ENCODE measurements at regions not wholly inside any gene's neighbourhood (a gene's known extent, or its start where the extent isn't known, plus 50 kb on each side); places are given as distances from the start of the nearest gene placed in this dataset.

DNA sequence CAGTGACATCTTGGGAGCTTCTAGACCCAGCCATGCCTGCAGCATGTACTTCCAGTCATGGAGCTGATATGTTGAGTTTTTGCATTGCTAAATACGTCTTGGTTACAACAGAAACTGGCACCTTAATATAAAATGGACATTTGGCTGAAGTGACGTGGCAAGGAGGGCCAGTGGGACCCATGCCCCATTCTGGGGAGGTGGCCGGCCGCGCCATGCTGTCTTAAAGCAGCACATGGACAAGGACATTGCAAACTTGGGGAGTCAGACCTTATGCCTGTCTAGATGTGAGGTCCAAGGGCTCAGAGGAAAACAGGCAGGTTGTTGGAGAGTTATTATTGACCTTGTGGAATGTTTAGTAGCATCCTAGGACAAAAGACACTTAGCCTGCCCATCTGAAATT is 588.0 kb upstream of the CDH4 start:
- TF ChIP-seq, protein P1, sequence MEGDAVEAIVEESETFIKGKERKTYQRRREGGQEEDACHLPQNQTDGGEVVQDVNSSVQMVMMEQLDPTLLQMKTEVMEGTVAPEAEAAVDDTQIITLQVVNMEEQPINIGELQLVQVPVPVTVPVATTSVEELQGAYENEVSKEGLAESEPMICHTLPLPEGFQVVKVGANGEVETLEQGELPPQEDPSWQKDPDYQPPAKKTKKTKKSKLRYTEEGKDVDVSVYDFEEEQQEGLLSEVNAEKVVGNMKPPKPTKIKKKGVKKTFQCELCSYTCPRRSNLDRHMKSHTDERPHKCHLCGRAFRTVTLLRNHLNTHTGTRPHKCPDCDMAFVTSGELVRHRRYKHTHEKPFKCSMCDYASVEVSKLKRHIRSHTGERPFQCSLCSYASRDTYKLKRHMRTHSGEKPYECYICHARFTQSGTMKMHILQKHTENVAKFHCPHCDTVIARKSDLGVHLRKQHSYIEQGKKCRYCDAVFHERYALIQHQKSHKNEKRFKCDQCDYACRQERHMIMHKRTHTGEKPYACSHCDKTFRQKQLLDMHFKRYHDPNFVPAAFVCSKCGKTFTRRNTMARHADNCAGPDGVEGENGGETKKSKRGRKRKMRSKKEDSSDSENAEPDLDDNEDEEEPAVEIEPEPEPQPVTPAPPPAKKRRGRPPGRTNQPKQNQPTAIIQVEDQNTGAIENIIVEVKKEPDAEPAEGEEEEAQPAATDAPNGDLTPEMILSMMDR (conservative IDR thresholded peaks at IDR 0.05; ENCODE audit: low read length) = no peak
- no peak overlapping the region for H3K4me3 ChIP-seq (ENCODE audit: low read length)
- DNase-seq (ENCODE audit: low read depth) = no peak

DNA sequence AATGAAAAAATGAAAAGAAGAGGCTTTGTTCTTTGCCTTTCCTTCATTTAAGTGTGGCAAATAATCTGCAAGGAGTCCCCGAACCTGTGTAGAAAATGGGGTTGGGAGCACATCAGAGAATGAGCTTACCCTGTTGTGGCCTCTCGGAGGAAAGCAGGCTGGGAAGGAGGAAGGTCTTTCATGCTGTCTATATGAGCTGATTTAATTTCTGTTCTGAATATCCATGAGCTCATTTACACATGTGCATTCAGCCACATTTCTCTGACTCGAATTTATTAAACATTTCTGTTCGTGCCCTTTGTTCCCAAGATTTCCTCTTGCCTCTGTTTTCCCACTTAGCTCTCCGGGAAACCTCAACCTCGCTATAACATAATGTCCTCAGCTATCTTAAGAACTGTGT is 584.4 kb upstream of the CDH4 start:
- TF ChIP-seq, protein P1 (conservative IDR thresholded peaks at IDR 0.05; ENCODE audit: low read length) = no peak
- DNase-seq (ENCODE audit: low read depth) = no peak
- no peak overlapping the region for H3K4me3 ChIP-seq (ENCODE audit: low read length)

DNA sequence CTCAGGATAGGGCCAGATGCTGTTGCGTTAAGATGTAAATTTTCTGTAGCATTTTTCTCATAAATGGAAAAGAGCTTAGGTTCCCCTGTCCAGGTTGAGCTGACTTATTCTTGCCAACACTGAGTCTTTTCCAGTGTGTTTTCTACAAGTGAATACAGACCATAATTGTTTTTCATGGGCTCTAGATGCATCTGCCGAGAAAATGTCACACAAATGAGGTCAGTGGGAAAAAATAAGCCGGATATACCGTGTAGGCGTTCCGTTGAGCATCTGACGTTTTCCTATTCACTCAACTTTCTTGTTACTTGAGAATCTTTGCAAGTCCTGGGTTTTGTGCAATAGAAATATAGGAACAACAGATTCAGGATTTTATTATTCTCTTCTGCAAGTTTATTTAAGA is 582.9 kb upstream of the CDH4 start:
- no peak for DNase-seq (ENCODE audit: low read depth)
- TF ChIP-seq, protein P1 (conservative IDR thresholded peaks at IDR 0.05; ENCODE audit: low read length) = no peak

DNA sequence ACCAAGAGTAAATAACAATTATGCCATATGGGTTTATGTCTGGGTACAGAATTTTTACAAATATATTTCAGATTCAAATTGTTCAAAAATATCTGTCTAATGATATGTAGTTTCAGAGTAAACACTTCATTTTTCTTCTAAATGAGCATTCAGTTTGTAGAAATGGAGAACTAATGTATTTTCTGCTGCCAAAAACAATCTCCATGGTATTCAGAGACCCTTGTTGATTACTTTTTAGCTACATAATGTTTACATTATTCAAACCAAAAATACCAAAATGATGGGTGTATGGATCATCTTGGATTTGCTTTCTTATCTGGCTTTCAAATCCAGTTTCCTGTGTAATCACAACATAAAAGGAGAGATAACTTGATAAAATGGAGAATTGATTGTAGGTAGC is 576.0 kb upstream of the CDH4 start:
- DNase-seq (ENCODE audit: low read depth) = no peak
- TF ChIP-seq, protein P1 (conservative IDR thresholded peaks at IDR 0.05; ENCODE audit: low read length) = no peak
- H3K4me3 ChIP-seq (ENCODE audit: low read length) = no peak overlapping the region

More for the DNA sequence above, 582.9 kb upstream of the CDH4 start:
- H3K4me3 ChIP-seq (ENCODE audit: low read length) = no peak overlapping the region

DNA sequence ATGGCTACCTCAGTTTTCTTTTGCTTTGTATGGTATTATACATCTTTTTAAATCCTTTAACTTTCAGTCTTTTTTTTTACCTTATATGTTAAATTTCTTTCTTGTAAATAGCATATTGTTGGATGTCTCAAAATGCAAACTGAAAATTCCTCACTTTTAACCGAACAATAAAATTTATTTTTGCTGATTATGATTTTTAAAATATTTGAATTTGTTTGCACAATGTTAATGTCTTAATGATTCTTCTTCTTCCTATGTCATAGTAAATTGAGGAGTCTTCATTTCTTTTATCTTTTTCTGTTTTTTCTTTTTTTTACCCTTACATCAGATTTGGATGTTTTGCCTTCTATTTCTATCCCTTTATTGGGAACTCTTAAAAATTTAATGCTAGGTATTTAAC is 574.2 kb upstream of the CDH4 start:
- no peak for DNase-seq (ENCODE audit: low read depth)
- no peak overlapping the region for H3K4me3 ChIP-seq (ENCODE audit: low read length)
- TF ChIP-seq, protein P1 (conservative IDR thresholded peaks at IDR 0.05; ENCODE audit: low read length) = no peak

DNA sequence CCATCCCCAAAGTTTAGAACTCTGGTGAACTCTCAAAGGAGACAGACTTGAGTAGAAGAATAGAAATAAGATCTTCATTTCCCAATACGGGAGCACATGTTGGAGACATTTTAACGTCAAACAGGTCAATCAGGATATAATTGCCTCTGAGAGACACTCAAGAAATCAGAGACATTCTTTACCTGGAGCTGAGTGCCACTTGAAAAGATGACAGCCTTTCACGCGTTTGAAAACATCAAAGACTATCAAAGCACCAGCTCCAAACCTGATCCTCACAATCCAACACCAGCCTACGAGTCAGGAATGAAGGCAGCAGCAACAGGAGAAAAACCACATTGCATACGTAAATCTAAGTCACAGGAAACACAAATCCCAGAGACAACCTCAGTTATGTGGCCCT is 571.5 kb upstream of the CDH4 start:
- TF ChIP-seq, protein P1 (conservative IDR thresholded peaks at IDR 0.05; ENCODE audit: low read length) = no peak
- no peak for DNase-seq (ENCODE audit: low read depth)
- H3K4me3 ChIP-seq (ENCODE audit: low read length) = no peak overlapping the region

DNA sequence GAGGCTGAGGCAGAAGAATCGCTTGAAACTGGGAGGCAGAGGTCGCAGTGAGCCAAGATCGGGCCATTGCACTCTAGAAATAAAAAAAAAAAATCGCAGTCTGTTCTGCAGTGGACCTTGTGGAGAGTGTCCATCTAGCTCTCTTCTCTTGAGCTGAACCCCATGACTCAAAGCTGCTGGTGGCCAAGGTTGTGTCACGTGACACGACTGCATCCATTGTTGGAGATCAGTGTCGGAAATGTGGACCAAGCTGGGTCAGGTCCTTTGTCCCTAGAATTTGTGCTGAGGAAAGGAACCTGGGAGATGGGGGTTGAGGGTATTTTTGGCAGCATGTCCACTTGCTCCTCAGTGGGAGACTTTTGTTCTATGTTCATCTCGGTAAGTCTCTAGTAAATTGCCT is 564.8 kb upstream of the CDH4 start:
- DNase-seq (ENCODE audit: low read depth) = no peak
- H3K4me3 ChIP-seq (ENCODE audit: low read length) = no peak overlapping the region
- TF ChIP-seq, protein P1 (conservative IDR thresholded peaks at IDR 0.05; ENCODE audit: low read length) = no peak

Data from AG10803 (cell line).